ENCODE measurements at regions not wholly inside any gene's neighbourhood (a gene's known extent, or its start where the extent isn't known, plus 50 kb on each side); places are given as distances from the start of the nearest gene placed in this dataset.

DNA sequence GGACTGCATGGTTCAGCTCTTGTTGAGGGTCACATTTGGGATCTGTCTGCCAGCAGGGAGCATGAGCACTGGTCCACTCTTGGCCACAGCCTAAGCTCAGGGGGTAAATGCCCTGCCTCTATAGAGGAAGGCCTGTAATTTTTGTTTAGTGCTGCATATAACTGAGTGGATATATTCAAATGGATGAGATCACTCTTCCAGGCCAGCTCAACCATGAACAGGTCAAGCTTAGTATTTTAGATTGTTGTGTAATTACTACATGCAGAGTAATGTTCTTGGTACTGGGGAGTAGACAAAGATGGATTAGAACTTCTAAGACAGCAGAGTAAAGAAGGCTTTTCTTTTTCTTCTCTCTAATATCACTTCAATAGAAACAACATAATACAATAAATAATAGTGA lies 376.9 kb downstream of the GPATCH2 start:
- no peak for DNase-seq
- no peak for TF ChIP-seq CTCF (IDR thresholded peaks at IDR 0.05)
- no peaks in the 10 kb centered on the region for H3K36me3 ChIP-seq
- no peaks in the 10 kb centered on the region for H3K9me3 ChIP-seq
- H3K27me3 ChIP-seq: no peaks in the 10 kb centered on the region
- intact Hi-C loops (cut with DNase I): no loop called here
- no peak overlapping the region for H3K4me3 ChIP-seq
- no peaks in the 10 kb centered on the region for H3K4me1 ChIP-seq
- no peak overlapping the region for H3K27ac ChIP-seq

DNA sequence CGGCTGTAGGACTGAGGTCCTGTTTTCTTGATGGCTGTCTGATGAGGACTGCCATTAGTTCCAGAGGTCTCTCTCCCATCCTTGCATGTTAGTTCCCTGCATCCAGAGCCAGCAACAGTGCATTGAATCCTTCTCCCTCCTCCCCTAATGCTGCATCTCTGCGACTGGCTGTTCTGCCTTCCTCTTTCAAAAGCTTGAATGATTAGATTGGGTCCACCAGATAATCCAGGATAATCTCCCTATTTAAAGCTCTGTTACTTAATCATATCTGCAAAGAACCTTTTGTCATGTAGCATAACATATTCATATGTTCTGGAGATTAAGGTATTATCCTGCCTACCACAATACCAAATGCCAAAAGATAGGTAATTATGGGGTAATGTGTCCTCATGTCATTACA lies 377.5 kb downstream of the GPATCH2 start:
- Histone ChIP-seq H3K36me3 (no peaks in the 10 kb centered on the region), H3K4me1 (no peaks in the 10 kb centered on the region), H3K9me3 (no peaks in the 10 kb centered on the region), H3K27ac (no peak overlapping the region), H3K4me3 (no peak overlapping the region), H3K27me3 (no peaks in the 10 kb centered on the region)
- WGBS, 2 donors: 90 to 93% methylated on average over 2 of the region's 2 CpGs
- TF ChIP-seq POLR2A (IDR thresholded peaks at IDR 0.05) (no peak), EP300 (IDR thresholded peaks at IDR 0.05) (no peak), POLR2AphosphoS5 (IDR thresholded peaks at IDR 0.05) (no peak), CTCF (IDR thresholded peaks at IDR 0.05) (no peak)
- DNase-seq: no peak
- intact Hi-C loops (cut with DNase I): no loop called here

DNA sequence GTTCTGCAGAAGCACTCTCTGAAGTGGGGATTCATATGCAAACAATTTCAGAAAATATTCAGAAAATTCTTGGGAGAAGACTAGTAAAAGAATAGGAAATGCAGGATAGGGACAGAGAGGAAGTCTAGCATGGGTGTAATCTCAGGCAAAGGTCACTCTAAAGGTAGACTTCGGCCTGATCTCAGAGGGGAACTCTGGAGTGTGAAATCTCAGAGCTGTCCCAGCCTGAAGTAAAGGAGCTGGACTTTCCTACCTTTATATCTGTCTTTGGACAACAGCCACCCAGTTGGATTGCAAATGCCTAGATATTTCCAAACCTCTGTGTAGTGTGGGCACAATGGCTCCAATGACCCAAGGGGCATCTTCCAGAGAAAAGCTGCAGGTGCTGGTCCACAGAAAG lies 379.8 kb downstream of the GPATCH2 start:
- no peak for TF ChIP-seq CTCF (IDR thresholded peaks at IDR 0.05)
- 73 to 90% methylated on average over 1 of the region's 1 CpG for WGBS, 2 donors
- H3K27me3 ChIP-seq: no peaks in the 10 kb centered on the region
- no peaks in the 10 kb centered on the region for H3K4me1 ChIP-seq
- intact Hi-C loops (cut with DNase I): no loop called here
- H3K27ac ChIP-seq: no peak overlapping the region
- H3K36me3 ChIP-seq: no peaks in the 10 kb centered on the region
- H3K4me3 ChIP-seq: no peak overlapping the region
- no peak for DNase-seq
- H3K9me3 ChIP-seq: no peaks in the 10 kb centered on the region

DNA sequence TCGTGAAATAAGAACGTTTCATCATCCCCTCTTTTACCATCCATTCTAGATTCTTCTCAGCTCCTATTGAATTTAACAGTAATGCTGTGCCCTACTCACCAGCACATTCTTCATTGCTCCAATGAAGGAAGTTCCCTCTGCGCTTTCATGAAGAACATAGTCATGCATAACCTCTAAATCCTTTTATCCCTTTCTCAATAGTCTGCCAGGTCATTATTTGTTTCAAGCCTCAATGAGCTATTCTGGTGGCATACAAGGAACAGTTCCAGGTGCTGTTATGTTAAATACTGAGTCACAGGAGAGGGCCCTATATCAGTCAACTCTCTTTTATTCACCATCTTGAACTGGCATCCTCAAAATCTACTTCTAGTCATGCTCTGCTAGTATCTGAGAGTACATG lies 381.0 kb downstream of the GPATCH2 start:
- intact Hi-C loops (cut with DNase I): no loop called here
- no peak for DNase-seq
- TF ChIP-seq EP300 (IDR thresholded peaks at IDR 0.05): no peak
- no peak for TF ChIP-seq POLR2A (IDR thresholded peaks at IDR 0.05)
- TF ChIP-seq CTCF (IDR thresholded peaks at IDR 0.05): no peak
- no peak for TF ChIP-seq POLR2AphosphoS5 (IDR thresholded peaks at IDR 0.05)
- no peaks in the 10 kb centered on the region for H3K4me1 ChIP-seq
- 78 to 92% methylated on average over 3 of the region's 3 CpGs for WGBS, 2 donors
- no peaks in the 10 kb centered on the region for H3K9me3 ChIP-seq
- no peak overlapping the region for H3K27ac ChIP-seq
- H3K36me3 ChIP-seq: no peaks in the 10 kb centered on the region
- H3K4me3 ChIP-seq: no peak overlapping the region
- no peaks in the 10 kb centered on the region for H3K27me3 ChIP-seq

DNA sequence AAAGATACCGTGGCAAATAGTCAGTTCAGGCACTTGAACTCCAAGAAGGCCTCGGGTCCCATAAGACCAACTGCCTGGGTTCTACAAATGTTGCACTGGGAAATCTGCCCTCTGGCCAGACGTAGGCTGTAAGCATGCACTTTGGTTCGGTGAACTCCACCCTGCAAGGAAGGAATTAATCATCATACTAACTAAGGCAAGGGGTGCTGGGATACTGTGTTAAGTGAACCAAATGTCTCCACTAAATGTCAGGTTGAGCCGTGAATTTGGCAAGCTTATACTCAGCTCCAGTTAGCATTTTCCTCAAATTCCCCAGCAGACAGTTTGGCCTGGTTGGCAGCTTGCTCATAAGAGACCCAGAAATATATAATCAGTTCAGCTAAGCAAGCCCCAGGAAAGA lies 385.9 kb downstream of the GPATCH2 start:
- intact Hi-C loops (cut with DNase I): no loop called here
- 74 to 77% methylated on average over 5 of the region's 5 CpGs for WGBS, 2 donors
- Histone ChIP-seq H3K36me3 (no peaks in the 10 kb centered on the region), H3K4me1 (no peaks in the 10 kb centered on the region), H3K27ac (no peak overlapping the region), H3K9me3 (no peaks in the 10 kb centered on the region), H3K27me3 (no peaks in the 10 kb centered on the region), H3K4me3 (no peak overlapping the region)
- no peak for TF ChIP-seq POLR2AphosphoS5 (IDR thresholded peaks at IDR 0.05)
- no peak for TF ChIP-seq POLR2A (IDR thresholded peaks at IDR 0.05)
- TF ChIP-seq CTCF (IDR thresholded peaks at IDR 0.05): no peak
- no peak for TF ChIP-seq EP300 (IDR thresholded peaks at IDR 0.05)
- DNase-seq: no peak
